AG04450 (cell line): ENCODE measurements at regions not wholly inside any gene's neighbourhood (a gene's known extent, or its start where the extent isn't known, plus 50 kb on each side); places are given as distances from the start of the nearest gene placed in this dataset.

Experiments used
- CTCF ChIA-PET: fragments of 300-600, 350-600 bp; formaldehyde crosslinking; extraction: SDS; loops from one replicate; lab custom pipeline; 2022; ENCODE audit warnings: antibody characterized with exemption, inconsistent platforms; lab: Charles Lee
- POLR2A ChIA-PET: fragments of 350-600 bp; formaldehyde crosslinking; extraction: SDS; loops from one replicate; lab custom pipeline; 2021; ENCODE audit warnings: antibody characterized with exemption, inconsistent platforms; lab: Yijun Ruan, JAX
- DNase-seq: peaks from one replicate; pipeline ENCODE4 v3.0.0-alpha.2; 2011; ENCODE audit warnings: low read depth, low spot score
- H3K27ac ChIP-seq: one replicate; pipeline ENCODE4 v1.5.1; 2012; ENCODE audit warnings: low read depth, low read length, control low read depth
- H3K27me3 ChIP-seq: one replicate; pipeline ENCODE4 v1.6.0; 2012; ENCODE audit warnings: low read length; ENCODE audit not compliant: control insufficient read depth, insufficient read depth
- H3K4me3 ChIP-seq: 2 replicates; pipeline ENCODE4 v1.5.1; 2011; ENCODE audit warnings: mild to moderate bottlenecking, low read depth, low read length, control low read depth
- H3K9me3 ChIP-seq: 2 replicates; pipeline ENCODE4 v1.5.1; 2012; ENCODE audit warnings: low read length; ENCODE audit not compliant: control insufficient read depth, insufficient read depth
- CTCF ChIP-seq: IDR thresholded peaks from 2 replicates; pipeline ENCODE4 v1.5.1; 2011; ENCODE audit warnings: low read depth, low read length, control low read depth, inconsistent platforms

- POLR2A ChIA-PET, result no interaction called here
- CTCF ChIA-PET, result no interaction called here
- Histone ChIP-seq H3K4me3 (no peak overlapping the region), H3K9me3 (peaks cover 15% of the 10 kb centered on the region), H3K27me3 (no peaks in the 10 kb centered on the region), H3K27ac (no peak overlapping the region)
- no peak for TF ChIP-seq CTCF
- DNase-seq, result no peak
Observed at GRCh38 chr13:57820924-57821323, 189.4 kb downstream of the PCDH17 start.

GRCh38 chr13:57823704-57824103 is 192.2 kb downstream of the PCDH17 start:
- Histone ChIP-seq H3K9me3 (peaks cover 15% of the 10 kb centered on the region), H3K27ac (no peak overlapping the region), H3K27me3 (no peaks in the 10 kb centered on the region), H3K4me3 (no peak overlapping the region)
- TF ChIP-seq CTCF, result no peak
- POLR2A ChIA-PET, result no interaction called here
- CTCF ChIA-PET, result no interaction called here
- no peak for DNase-seq

- TF ChIP-seq CTCF, result no peak
- no peak for DNase-seq
- Histone ChIP-seq H3K9me3 (peaks cover 15% of the 10 kb centered on the region), H3K4me3 (no peak overlapping the region), H3K27ac (no peak overlapping the region), H3K27me3 (no peaks in the 10 kb centered on the region)
- CTCF ChIA-PET, result no interaction called here
- POLR2A ChIA-PET, result no interaction called here
Observed at GRCh38 chr13:57824121-57824520, 192.6 kb downstream of the PCDH17 start.

- peaks cover 15% of the 10 kb centered on the region for H3K9me3 ChIP-seq
- CTCF ChIA-PET, result no interaction called here
- TF ChIP-seq CTCF, result no peak
- H3K4me3 ChIP-seq, result no peak overlapping the region
- POLR2A ChIA-PET, result no interaction called here
- H3K27me3 ChIP-seq, result no peaks in the 10 kb centered on the region
- no peak overlapping the region for H3K27ac ChIP-seq
- no peak for DNase-seq
Observed at GRCh38 chr13:57825066-57825465, 193.5 kb downstream of the PCDH17 start.

- Histone ChIP-seq H3K4me3 (no peak overlapping the region), H3K9me3 (peaks cover 16% of the 10 kb centered on the region), H3K27me3 (no peaks in the 10 kb centered on the region), H3K27ac (no peak overlapping the region)
- POLR2A ChIA-PET, result no interaction called here
- DNase-seq, result no peak
- TF ChIP-seq CTCF, result no peak
- CTCF ChIA-PET, result no interaction called here
Observed at GRCh38 chr13:57829496-57829895, 198.0 kb downstream of the PCDH17 start.
